Fibroblast of the aortic adventitia (primary cell): ENCODE measurements at regions not wholly inside any gene's neighbourhood (a gene's known extent, or its start where the extent isn't known, plus 50 kb on each side); places are given as distances from the start of the nearest gene placed in this dataset.

ENCODE experiments used
- DNase-seq: peaks from one replicate; pipeline ENCODE4 v3.0.0-alpha.2; 2010; ENCODE audit warnings: low read depth
- H3K4me3 ChIP-seq: 2 replicates; pipeline ENCODE4 v1.5.1; 2011; ENCODE audit warnings: low read depth, mild to moderate bottlenecking, control low read depth, low read length, moderate library complexity
- TF ChIP-seq, protein P1 (sequence below): IDR thresholded peaks from 2 replicates; pipeline ENCODE4 v1.5.1; 2011; ENCODE audit warnings: mild to moderate bottlenecking, low read length, control low read depth, inconsistent platforms; ENCODE audit not compliant: insufficient read depth

DNA sequence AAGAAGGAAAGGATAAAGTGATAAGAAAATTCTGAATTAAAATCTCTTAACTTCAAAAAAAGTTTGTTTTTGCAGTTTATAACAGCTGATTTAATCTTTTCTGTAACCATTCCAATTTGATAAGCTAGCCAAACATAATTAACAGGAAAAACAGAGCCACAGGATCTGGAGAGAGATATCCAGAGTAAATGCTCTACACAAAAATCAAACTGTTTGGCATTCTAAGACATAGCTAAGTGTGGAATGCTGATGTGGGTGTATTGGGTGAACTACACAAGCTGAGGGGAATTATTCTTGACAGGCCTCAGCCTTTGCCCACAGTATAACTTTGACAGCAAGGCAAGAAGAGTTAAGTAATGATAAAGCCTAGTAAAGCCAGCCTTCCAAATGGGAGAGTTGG, 184.8 kb downstream of the GABRG1 start:
- DNase-seq: no peak
- TF ChIP-seq, protein P1, sequence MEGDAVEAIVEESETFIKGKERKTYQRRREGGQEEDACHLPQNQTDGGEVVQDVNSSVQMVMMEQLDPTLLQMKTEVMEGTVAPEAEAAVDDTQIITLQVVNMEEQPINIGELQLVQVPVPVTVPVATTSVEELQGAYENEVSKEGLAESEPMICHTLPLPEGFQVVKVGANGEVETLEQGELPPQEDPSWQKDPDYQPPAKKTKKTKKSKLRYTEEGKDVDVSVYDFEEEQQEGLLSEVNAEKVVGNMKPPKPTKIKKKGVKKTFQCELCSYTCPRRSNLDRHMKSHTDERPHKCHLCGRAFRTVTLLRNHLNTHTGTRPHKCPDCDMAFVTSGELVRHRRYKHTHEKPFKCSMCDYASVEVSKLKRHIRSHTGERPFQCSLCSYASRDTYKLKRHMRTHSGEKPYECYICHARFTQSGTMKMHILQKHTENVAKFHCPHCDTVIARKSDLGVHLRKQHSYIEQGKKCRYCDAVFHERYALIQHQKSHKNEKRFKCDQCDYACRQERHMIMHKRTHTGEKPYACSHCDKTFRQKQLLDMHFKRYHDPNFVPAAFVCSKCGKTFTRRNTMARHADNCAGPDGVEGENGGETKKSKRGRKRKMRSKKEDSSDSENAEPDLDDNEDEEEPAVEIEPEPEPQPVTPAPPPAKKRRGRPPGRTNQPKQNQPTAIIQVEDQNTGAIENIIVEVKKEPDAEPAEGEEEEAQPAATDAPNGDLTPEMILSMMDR: no peak

DNA sequence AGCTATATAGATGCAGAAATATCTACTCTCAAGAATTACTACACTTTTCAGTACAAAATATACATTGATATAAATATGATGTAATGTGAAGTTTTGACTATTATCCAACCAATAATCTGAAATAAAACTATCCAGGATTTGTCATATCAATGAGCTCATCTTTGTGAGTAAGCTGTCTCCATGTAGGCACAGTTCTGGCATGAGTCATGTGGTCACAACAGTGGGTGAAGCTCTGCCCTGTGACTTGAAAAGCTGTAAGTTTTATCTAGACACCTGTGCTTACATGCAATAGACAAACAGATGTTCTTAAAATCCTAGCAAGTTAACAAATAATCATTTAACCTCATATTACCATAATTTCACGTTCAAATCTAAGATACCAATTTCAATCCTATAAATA, 192.7 kb downstream of the GABRG1 start:
- no peak for DNase-seq
- no peak overlapping the region for H3K4me3 ChIP-seq
- TF ChIP-seq, protein P1: no peak

More for the DNA sequence above, 184.8 kb downstream of the GABRG1 start:
- no peak overlapping the region for H3K4me3 ChIP-seq

DNA sequence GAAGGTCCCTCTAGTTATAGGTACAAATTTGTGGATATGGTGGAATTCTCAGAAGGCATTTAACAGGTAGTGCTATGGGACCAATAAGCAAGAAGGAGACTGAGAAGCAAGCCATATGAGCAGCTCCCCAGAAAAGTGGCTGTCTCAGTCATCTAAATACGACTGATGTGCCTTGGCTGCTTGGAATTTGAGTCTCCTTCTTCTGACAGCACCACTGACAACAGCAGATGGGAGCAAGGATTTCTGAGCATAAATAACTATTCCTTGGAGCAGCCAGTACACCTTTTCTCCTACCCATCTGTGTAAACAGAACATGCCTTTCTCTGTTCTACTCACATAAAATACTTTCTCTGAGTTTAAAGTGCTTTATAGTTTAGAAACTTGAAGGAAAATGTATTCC, 196.2 kb downstream of the GABRG1 start:
- TF ChIP-seq, protein P1: no peak
- H3K4me3 ChIP-seq: no peak overlapping the region
- no peak for DNase-seq

DNA sequence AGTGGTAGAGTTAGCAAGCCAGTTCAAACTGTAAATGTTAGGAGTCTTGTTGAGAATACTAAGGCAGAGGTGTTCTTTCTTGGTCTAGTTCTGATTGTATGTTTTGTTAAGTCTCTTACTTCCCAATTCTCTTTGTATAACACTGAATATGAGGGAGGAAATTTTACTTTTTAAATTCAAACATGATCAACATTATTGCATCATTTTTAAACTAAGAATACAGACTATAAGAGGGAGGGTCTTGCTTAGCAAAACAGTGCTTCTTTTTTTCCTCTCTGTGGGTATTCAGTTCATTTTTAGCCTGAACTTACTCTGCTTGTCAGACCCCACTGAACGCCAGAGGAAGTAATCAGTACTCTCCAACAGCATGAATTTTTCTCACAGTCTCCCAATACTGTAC, 198.0 kb downstream of the GABRG1 start:
- no peak overlapping the region for H3K4me3 ChIP-seq
- TF ChIP-seq, protein P1: no peak
- DNase-seq: no peak

DNA sequence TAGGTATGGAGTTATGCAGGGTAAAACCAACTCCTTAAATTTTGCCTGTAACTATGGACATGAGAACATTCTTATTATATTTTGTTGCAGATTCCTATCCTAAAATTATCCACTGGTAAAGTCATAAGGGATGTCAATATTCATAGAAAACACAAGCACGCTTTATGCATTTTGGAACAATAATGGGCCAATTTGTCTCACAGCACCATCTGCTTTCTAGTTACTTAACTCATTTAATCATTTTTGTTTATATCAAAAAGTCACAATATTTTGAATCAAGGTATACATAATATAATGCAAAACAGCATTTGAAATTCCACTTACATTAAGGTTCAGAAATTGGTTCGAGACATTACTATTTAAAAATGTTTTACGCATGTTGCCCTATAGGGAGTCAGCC, 203.0 kb downstream of the GABRG1 start:
- no peak for DNase-seq
- TF ChIP-seq, protein P1: no peak
- no peak overlapping the region for H3K4me3 ChIP-seq

DNA sequence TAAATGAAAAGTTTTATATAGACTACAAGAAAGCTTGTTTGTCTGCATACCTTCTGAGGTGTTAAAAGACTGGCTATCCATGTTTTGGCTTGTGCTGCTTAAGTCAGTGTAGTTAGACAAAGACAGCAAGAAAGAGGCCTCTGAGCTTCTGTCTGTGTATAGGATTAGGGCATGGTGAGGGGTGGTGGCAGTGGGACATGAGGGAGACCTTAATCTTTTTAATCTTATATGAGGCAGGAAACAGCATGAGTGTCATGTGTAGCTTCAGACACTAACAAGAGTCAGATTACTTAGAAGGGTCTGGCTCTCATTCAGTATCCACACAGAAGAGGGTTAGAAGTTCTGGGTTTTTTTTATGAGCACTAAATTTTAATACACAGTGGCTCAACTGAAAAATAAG, 213.3 kb downstream of the GABRG1 start:
- TF ChIP-seq, protein P1: no peak
- no peak for DNase-seq
- H3K4me3 ChIP-seq: no peak overlapping the region

DNA sequence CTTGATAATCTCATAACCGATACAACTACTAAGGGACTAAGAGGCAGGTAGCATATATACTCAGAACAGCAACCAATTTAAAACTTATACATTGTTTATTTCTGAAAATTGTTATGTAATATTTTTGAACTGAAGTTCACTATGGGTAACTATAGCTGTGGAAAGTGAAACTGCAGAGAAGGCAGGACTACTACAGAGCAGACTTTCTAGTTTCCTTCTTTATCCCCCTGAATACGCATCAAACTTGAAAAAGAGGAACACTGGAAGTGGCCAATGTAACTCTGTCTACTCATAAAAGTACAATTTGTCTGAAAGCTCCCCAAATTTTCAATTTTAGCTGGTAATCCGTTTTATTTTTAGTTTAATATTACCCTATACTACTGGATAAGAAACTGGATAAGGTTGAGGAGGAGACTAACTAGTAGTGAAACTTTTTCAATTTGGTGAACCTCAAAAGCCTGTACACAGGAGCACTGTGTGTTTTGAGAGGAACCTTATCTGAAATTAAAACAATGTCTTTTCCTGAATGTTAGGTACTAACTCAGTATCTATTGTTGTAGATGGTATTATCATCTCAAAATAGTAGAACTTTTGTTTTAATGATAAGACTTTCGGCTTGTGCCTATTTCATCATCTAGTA, 225.8 kb downstream of the GABRG1 start:
- DNase-seq: no peak
- TF ChIP-seq, protein P1: no peak
- no peak overlapping the region for H3K4me3 ChIP-seq
